HG03354 (cell line): ENCODE measurements at regions not wholly inside any gene's neighbourhood (a gene's known extent, or its start where the extent isn't known, plus 50 kb on each side); places are given as distances from the start of the nearest gene placed in this dataset.
A peak's percentile ranks its signal among the peaks of the same experiment; 100 is the strongest.
"Not testable (repeated sequence)": the region's sequence is repeated elsewhere in the genome, so short reads cannot be mapped to it uniquely, and the experiment has no call there.

Source experiments
- ATAC-seq: cut with Tn5 transposase; IDR thresholded peaks from one replicate; pipeline ENCODE4 v1.9.1; 2021; ENCODE audit warnings: mild to moderate bottlenecking; ENCODE audit not compliant: unreplicated experiment, poor library complexity, severe bottlenecking

- no peak for ATAC-seq
These were observed 147.6 kb upstream of the BARHL2 start for GRCh38 chr1:90864681-90865080.

GRCh38 chr1:90862782-90863181 lies 145.7 kb upstream of the BARHL2 start:
- ATAC-seq: no peak

- not testable (repeated sequence) for ATAC-seq
These were observed 144.3 kb upstream of the BARHL2 start for GRCh38 chr1:90861421-90861820.

GRCh38 chr1:90856463-90857007 lies 139.4 kb upstream of the BARHL2 start:
- ATAC-seq: no peak

- no peak for ATAC-seq
These were observed 137.4 kb upstream of the BARHL2 start for GRCh38 chr1:90854397-90854924.

- no peak for ATAC-seq
These were observed 134.6 kb upstream of the BARHL2 start for GRCh38 chr1:90851711-90852050.

- peak; percentile 99 for ATAC-seq
These were observed 134.0 kb upstream of the BARHL2 start for GRCh38 chr1:90850898-90851710.

GRCh38 chr1:90850181-90850897 lies 133.2 kb upstream of the BARHL2 start:
- ATAC-seq: peak; percentile 1

GRCh38 chr1:90841473-90841872 lies 124.4 kb upstream of the BARHL2 start:
- no peak for ATAC-seq

- no peak for ATAC-seq
These were observed 123.2 kb upstream of the BARHL2 start for GRCh38 chr1:90840352-90840751.

- no peak for ATAC-seq
These were observed 122.2 kb upstream of the BARHL2 start for GRCh38 chr1:90839323-90839722.

GRCh38 chr1:90838720-90839119 lies 121.6 kb upstream of the BARHL2 start:
- no peak for ATAC-seq

GRCh38 chr1:90837420-90837819 lies 120.3 kb upstream of the BARHL2 start:
- ATAC-seq: no peak

GRCh38 chr1:90836345-90836679 lies 119.2 kb upstream of the BARHL2 start:
- ATAC-seq: no peak

- ATAC-seq: no peak
These were observed 118.7 kb upstream of the BARHL2 start for GRCh38 chr1:90835661-90836344.

GRCh38 chr1:90834886-90835660 lies 118.0 kb upstream of the BARHL2 start:
- no peak for ATAC-seq

- ATAC-seq: no peak
These were observed 117.3 kb upstream of the BARHL2 start for GRCh38 chr1:90834354-90834885.

GRCh38 chr1:90833466-90834110 lies 116.5 kb upstream of the BARHL2 start:
- no peak for ATAC-seq

- ATAC-seq: no peak
These were observed 114.8 kb upstream of the BARHL2 start for GRCh38 chr1:90831910-90832309.
